ENCODE measurements at regions not wholly inside any gene's neighbourhood (a gene's known extent, or its start where the extent isn't known, plus 50 kb on each side); places are given as distances from the start of the nearest gene placed in this dataset.

DNA sequence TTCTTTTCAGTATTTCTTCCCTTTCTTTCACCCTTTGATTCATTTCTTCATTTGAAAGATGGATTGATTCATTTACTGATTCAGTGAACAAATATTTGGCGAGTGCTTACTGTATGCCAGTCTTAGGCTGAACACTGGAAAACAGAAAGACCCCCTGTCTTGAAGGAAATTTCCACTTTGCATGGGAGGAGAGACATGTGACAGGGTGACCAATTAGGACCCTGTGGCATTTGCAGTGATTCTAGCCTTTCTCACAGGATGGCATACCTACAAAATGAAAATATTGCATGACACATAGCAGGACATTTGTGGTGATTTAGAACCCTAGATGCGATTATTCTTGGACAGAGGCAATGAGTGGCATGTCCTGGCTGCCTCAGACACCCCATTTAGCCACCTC lies 407.2 kb upstream of the SGCD start:
- DNase-seq (ENCODE audit: insufficient read length), result no peak
- TF ChIP-seq POLR2A (IDR thresholded peaks at IDR 0.05; ENCODE audit: low read depth, low read length), result no peak
- no peak for TF ChIP-seq TAF1 (IDR thresholded peaks at IDR 0.05; ENCODE audit: borderline replicate concordance, low read depth, low read length)
- TF ChIP-seq POLR2AphosphoS5 (IDR thresholded peaks at IDR 0.05; ENCODE audit: low read depth, low read length), result no peak
- no peak for FAIRE-seq

DNA sequence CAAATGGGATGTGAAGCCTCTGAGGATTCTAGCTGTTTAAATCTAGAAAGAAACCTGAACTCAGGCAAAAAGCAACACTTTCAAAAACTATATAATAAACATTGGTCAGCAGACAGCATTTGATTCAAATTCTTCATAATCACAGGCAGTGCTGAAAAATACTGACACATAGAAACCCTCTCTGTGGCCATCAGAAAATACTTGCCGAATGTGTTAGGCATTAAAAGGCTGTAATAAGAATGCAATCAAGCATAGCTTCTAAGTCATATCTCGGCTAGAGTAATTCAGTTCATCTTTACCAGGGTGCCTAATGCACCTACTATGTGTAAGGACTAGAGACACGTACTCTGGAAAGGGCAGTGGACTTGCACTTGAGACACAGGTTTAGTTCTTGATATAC lies 405.3 kb upstream of the SGCD start:
- TF ChIP-seq POLR2A (IDR thresholded peaks at IDR 0.05; ENCODE audit: low read depth, low read length), result no peak
- DNase-seq (ENCODE audit: insufficient read length), result no peak
- no peak for FAIRE-seq

- FAIRE-seq (no peak), DNase-seq (ENCODE audit: insufficient read length) (no peak)
- no peak for TF ChIP-seq POLR2A (IDR thresholded peaks at IDR 0.05; ENCODE audit: low read depth, low read length)
- no peak for TF ChIP-seq TAF1 (IDR thresholded peaks at IDR 0.05; ENCODE audit: borderline replicate concordance, low read depth, low read length)
- TF ChIP-seq POLR2AphosphoS5 (IDR thresholded peaks at IDR 0.05; ENCODE audit: low read depth, low read length), result no peak
Measured at GRCh38 chr5:155923784-155924183, 403.2 kb upstream of the SGCD start.

- DNase-seq (ENCODE audit: insufficient read length) (no peak), FAIRE-seq (no peak)
Measured at GRCh38 chr5:155926031-155926430, 400.9 kb upstream of the SGCD start.

GRCh38 chr5:155926766-155927165 lies 400.2 kb upstream of the SGCD start:
- no peak for FAIRE-seq
- DNase-seq (ENCODE audit: insufficient read length), result no peak
- TF ChIP-seq TAF1 (IDR thresholded peaks at IDR 0.05; ENCODE audit: borderline replicate concordance, low read depth, low read length), result no peak
- TF ChIP-seq POLR2A (IDR thresholded peaks at IDR 0.05; ENCODE audit: low read depth, low read length), result no peak
- no peak for TF ChIP-seq POLR2AphosphoS5 (IDR thresholded peaks at IDR 0.05; ENCODE audit: low read depth, low read length)

More at GRCh38 chr5:155926031-155926430, 400.9 kb upstream of the SGCD start:
- TF ChIP-seq TAF1 (IDR thresholded peaks at IDR 0.05; ENCODE audit: borderline replicate concordance, low read depth, low read length) (no peak), POLR2A (IDR thresholded peaks at IDR 0.05; ENCODE audit: low read depth, low read length) (no peak), POLR2AphosphoS5 (IDR thresholded peaks at IDR 0.05; ENCODE audit: low read depth, low read length) (no peak)

DNA sequence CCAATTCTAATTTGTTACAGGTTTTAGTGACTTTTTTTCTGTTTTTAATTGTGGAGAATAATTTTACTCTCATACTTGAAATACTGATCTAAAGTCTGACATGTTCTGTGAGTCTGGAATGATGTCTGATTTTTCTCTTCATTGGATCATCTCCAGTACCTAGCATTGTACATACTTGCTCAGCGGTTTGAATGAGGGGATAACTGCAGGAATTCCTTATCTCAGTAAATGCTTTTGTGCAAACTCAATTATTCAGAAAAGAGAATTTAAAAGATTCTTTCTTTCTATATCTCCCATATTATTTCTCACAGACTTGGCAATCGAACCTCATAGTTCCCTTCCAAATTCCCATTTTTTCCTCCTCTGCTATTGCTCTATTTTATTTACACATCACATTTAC lies 397.9 kb upstream of the SGCD start:
- no peak for TF ChIP-seq POLR2AphosphoS5 (IDR thresholded peaks at IDR 0.05; ENCODE audit: low read depth, low read length)
- TF ChIP-seq POLR2A (IDR thresholded peaks at IDR 0.05; ENCODE audit: low read depth, low read length), result no peak
- no peak for TF ChIP-seq TAF1 (IDR thresholded peaks at IDR 0.05; ENCODE audit: borderline replicate concordance, low read depth, low read length)
- FAIRE-seq, result no peak

GRCh38 chr5:155934964-155935363 lies 392.0 kb upstream of the SGCD start:
- no peak for FAIRE-seq
- DNase-seq (ENCODE audit: insufficient read length), result no peak
- no peak for TF ChIP-seq POLR2A (IDR thresholded peaks at IDR 0.05; ENCODE audit: low read depth, low read length)
- TF ChIP-seq POLR2AphosphoS5 (IDR thresholded peaks at IDR 0.05; ENCODE audit: low read depth, low read length), result no peak
- no peak for TF ChIP-seq TAF1 (IDR thresholded peaks at IDR 0.05; ENCODE audit: borderline replicate concordance, low read depth, low read length)

More for the DNA sequence above, 397.9 kb upstream of the SGCD start:
- no peak for DNase-seq (ENCODE audit: insufficient read length)

DNA sequence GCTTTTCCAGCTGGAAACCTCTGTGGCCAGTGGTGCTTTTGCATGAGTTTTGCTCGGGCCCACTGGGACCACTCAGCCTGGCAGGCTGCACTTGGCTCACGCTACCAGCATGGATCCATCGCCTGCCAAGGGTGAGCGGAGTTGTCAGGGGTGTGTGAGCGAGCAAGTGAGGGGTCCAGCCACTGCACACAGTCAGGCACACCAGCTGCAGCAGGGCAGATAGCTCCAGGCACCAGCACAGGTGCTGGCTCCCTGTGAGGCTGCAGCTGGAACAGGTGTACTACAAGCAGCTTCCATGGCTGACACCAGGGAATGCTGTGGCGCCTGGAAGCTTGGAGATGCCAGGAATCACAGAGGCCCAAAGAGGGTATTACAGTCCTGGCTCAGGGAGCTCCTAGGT lies 391.2 kb upstream of the SGCD start:
- FAIRE-seq, result no peak
- TF ChIP-seq POLR2A (IDR thresholded peaks at IDR 0.05; ENCODE audit: low read depth, low read length) (no peak), POLR2AphosphoS5 (IDR thresholded peaks at IDR 0.05; ENCODE audit: low read depth, low read length) (no peak), TAF1 (IDR thresholded peaks at IDR 0.05; ENCODE audit: borderline replicate concordance, low read depth, low read length) (no peak)
- DNase-seq (ENCODE audit: insufficient read length), result no peak

- no peak for FAIRE-seq
- no peak for DNase-seq (ENCODE audit: insufficient read length)
- TF ChIP-seq POLR2A (IDR thresholded peaks at IDR 0.05; ENCODE audit: low read depth, low read length), result no peak
- no peak for TF ChIP-seq TAF1 (IDR thresholded peaks at IDR 0.05; ENCODE audit: borderline replicate concordance, low read depth, low read length)
- TF ChIP-seq POLR2AphosphoS5 (IDR thresholded peaks at IDR 0.05; ENCODE audit: low read depth, low read length), result no peak
Measured at GRCh38 chr5:155936520-155937406, 390.2 kb upstream of the SGCD start.

DNA sequence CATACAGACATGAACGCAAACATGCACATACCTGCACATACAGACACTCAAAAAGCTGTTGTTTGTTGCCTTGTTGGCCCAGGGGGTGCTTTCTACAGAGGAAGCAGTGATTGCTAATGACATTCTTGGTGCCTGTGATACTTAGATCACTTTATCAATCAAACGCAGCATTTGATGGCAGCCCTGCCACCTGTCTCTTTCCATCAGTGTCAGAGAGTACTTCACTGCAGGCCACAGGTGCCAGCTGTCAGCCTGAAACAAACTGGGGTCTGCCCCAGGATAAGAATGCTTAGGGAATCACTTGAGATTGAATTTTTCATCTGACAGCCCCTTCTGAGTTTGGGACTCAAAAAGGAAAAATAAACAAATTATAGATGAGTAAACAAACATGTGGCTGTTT lies 388.9 kb upstream of the SGCD start:
- DNase-seq (ENCODE audit: insufficient read length) (no peak), FAIRE-seq (no peak)
- TF ChIP-seq POLR2AphosphoS5 (IDR thresholded peaks at IDR 0.05; ENCODE audit: low read depth, low read length), result no peak
- TF ChIP-seq TAF1 (IDR thresholded peaks at IDR 0.05; ENCODE audit: borderline replicate concordance, low read depth, low read length), result no peak
- TF ChIP-seq POLR2A (IDR thresholded peaks at IDR 0.05; ENCODE audit: low read depth, low read length), result no peak

DNA sequence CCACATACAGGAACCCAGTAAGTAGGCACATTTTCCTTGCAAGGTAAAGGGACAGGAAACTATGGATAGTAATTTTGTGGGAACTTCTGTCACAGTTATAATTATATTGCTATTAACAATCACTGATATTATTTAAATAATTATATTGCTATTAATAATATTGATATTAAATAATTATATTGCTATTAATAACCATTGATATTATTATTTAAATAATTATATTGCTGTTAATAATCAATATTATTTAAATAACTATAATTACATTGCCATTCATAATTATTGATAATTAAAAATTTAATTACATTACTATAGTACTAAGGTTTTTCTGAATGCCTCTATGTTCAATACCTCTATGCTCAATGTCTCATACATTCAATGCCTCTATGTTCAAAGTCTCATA lies 385.6 kb upstream of the SGCD start:
- no peak for DNase-seq (ENCODE audit: insufficient read length)
- FAIRE-seq, result no peak
- TF ChIP-seq POLR2AphosphoS5 (IDR thresholded peaks at IDR 0.05; ENCODE audit: low read depth, low read length) (no peak), POLR2A (IDR thresholded peaks at IDR 0.05; ENCODE audit: low read depth, low read length) (no peak), TAF1 (IDR thresholded peaks at IDR 0.05; ENCODE audit: borderline replicate concordance, low read depth, low read length) (no peak)

Measured in GM12892 (cell line).